Activated CD4-positive, alpha-beta T cell treated with anti-CD3 and anti-CD28 coated beads for 36 hours (primary cell): ENCODE measurements at regions not wholly inside any gene's neighbourhood (a gene's known extent, or its start where the extent isn't known, plus 50 kb on each side); places are given as distances from the start of the nearest gene placed in this dataset.
"Not testable (repeated sequence)": the region's sequence is repeated elsewhere in the genome, so short reads cannot be mapped to it uniquely, and the experiment has no call there.

Experiments
- ATAC-seq: fragments of 200-7000 bp; cut with Tn5 transposase; one replicate; pipeline ENCODE4 v1.10.0; 2021; ENCODE audit warnings: mild to moderate bottlenecking, moderate library complexity
- CTCF ChIA-PET: fragments of 350-600 bp; sonication (Branson Sonifier 250); formaldehyde crosslinking; loops from one replicate; lab custom pipeline; 2021; ENCODE audit warnings: antibody characterized with exemption; lab: Charles Lee
- POLR2A ChIA-PET: fragments of 350-600 bp; sonication (Branson Sonifier 250); formaldehyde crosslinking; loops from one replicate; lab custom pipeline; 2021; ENCODE audit warnings: antibody characterized with exemption, inconsistent platforms; lab: Charles Lee
- DNase-seq: peaks from one replicate; pipeline ENCODE4 v3.0.0-alpha.2; 2020
- H3K27ac Mint-ChIP-seq: one replicate; pipeline ENCODE4 v1.8.0; 2021; ENCODE audit warnings: mixed read lengths
- H3K27me3 Mint-ChIP-seq: one replicate; pipeline ENCODE4 v1.8.0; 2021; ENCODE audit warnings: mixed read lengths
- H3K36me3 Mint-ChIP-seq: one replicate; pipeline ENCODE4 v1.8.0; 2021; ENCODE audit warnings: low read depth, mixed read lengths
- H3K4me1 Mint-ChIP-seq: one replicate; pipeline ENCODE4 v1.8.0; 2021; ENCODE audit warnings: mixed read lengths
- H3K4me3 Mint-ChIP-seq: one replicate; pipeline ENCODE4 v1.8.0; 2021; ENCODE audit warnings: mild to moderate bottlenecking, moderate library complexity, mixed read lengths
- H3K9me3 Mint-ChIP-seq: one replicate; pipeline ENCODE4 v1.8.0; 2021; ENCODE audit warnings: low read depth, mixed read lengths
- intact Hi-C, 2 experiments: fragments of 100-400 bp; cut with DNase I in 1 of 2; cut with micrococcal nuclease in 1 of 2; formaldehyde crosslinking; loops; one replicate each; pipeline versions ENCODE4 v1.14.2 to v1.15.1; 2022 to 2024; cut with DNase I, micrococcal nuclease

DNA sequence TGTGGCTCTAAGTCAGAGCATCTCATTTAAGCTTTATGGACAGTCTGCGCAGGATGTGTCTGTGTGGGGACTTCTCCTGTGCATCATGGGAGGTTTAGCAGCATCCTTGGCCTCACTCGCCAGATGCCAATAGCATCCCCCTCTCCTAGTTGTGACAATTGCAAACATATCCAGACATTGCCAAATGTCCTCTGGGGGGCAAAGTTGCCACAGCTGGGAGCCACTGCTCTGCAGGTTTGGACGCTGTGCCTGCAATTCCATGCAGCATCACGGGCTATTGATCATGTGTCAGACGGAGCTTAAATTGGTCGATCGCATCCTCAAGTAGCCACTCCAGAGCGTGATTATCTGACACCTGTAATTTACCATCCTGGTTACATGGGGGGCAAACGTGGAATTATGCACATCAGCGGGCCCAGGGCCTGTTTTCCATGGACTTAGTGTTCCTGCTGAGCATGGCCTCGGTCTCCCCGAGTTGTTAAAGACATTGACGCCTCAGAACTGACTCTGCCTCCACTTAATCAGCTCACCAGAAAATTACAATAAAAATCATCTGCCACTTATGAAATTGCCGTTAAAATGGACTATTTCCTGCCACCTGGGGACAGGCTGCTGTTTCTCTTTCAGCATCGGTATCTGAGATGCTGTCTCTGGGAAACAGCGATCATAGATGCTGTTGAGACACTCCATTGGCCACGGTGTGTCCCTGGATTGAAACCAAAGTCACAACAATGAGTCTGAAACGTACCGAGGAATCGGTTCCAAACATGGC is 191.9 kb upstream of the SULF2 start:
- POLR2A ChIA-PET, CTCF ChIA-PET, H3K9me3 Mint-ChIP-seq, H3K27ac Mint-ChIP-seq, ATAC-seq, H3K4me1 Mint-ChIP-seq, H3K36me3 Mint-ChIP-seq, intact Hi-C loops, H3K4me3 Mint-ChIP-seq, DNase-seq: not testable (repeated sequence)
- H3K27me3 Mint-ChIP-seq: peaks cover 19% of the 10 kb centered on the region

GRCh38 chr20:47974234-47974878 is 189.1 kb upstream of the SULF2 start:
- ChIA-PET CTCF (interaction anchor here (0.6 kb wide), 1 partner anchor 657 kb away, joined by 5 read pairs; no protein-coding TSS in a partner anchor), POLR2A (no interaction called here)
- ATAC-seq (no peak), DNase-seq (no peak)
- intact Hi-C loops: no loop called here
- Mint-ChIP-seq H3K4me1 (peaks cover 7% of the 10 kb centered on the region), H3K9me3 (no peaks in the 10 kb centered on the region), H3K27me3 (peaks cover 15% of the 10 kb centered on the region), H3K27ac (no peak overlapping the region), H3K36me3 (no peaks in the 10 kb centered on the region), H3K4me3 (no peak overlapping the region)

- Mint-ChIP-seq H3K4me1 (peaks cover 7% of the 10 kb centered on the region), H3K27me3 (peaks cover 13% of the 10 kb centered on the region), H3K27ac (no peak overlapping the region), H3K4me3 (no peak overlapping the region), H3K36me3 (no peaks in the 10 kb centered on the region), H3K9me3 (no peaks in the 10 kb centered on the region)
- POLR2A ChIA-PET: interaction anchor here (0.5 kb wide), 1 partner anchor 37 kb away, joined by 3 read pairs; no protein-coding TSS in a partner anchor
- intact Hi-C loops: no loop called here
- no peak for ATAC-seq
- no peak for DNase-seq
- CTCF ChIA-PET: no interaction called here
These were observed 188.4 kb upstream of the SULF2 start for GRCh38 chr20:47973519-47974233.

- H3K4me3 Mint-ChIP-seq: no peak overlapping the region
- POLR2A ChIA-PET: no interaction called here
- CTCF ChIA-PET: no interaction called here
These were observed 187.6 kb upstream of the SULF2 start for GRCh38 chr20:47972916-47973309.

DNA sequence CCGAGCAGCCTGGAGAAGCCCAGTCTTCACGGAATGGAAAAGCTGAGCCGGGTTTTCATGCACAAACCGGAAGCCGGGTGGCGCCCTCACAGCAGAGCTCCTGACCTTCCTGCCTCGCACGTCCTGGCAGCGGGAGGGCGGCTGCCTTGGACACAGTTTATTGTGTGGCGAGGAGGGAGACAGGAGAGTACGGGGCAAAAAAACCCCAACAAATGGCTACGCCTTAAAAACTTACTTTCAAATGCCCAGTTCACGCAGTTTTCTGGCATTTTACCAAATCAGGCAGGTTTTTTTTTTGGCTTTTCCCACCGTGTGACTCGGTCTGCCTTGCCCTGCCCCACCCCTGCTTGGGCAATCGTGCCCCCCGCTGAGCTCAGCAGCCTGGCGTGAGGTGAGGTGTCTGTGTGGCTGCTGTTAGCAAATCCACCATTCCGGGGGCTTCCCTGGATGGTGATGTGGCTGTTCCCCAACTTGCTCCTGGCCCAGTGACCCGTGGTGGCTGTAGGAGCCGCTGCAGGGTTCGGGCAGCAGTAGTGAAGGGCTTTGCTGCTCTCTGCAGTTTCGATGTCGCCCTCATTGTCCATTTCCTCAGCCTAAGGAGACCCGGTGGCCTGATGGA is 187.1 kb upstream of the SULF2 start:
- H3K9me3 Mint-ChIP-seq, ATAC-seq, H3K36me3 Mint-ChIP-seq, POLR2A ChIA-PET, H3K27ac Mint-ChIP-seq, H3K4me3 Mint-ChIP-seq, H3K4me1 Mint-ChIP-seq, CTCF ChIA-PET, intact Hi-C loops: not testable (repeated sequence)
- DNase-seq: peak; percentile 23
- H3K27me3 Mint-ChIP-seq: peaks cover 11% of the 10 kb centered on the region

More at GRCh38 chr20:47972916-47973309, 187.6 kb upstream of the SULF2 start:
- no peak for ATAC-seq
- Mint-ChIP-seq H3K4me1 (peaks cover 7% of the 10 kb centered on the region), H3K27me3 (peaks cover 13% of the 10 kb centered on the region), H3K9me3 (no peaks in the 10 kb centered on the region), H3K36me3 (no peaks in the 10 kb centered on the region), H3K27ac (no peak overlapping the region)
- DNase-seq: no peak
- intact Hi-C loops: no loop called here

GRCh38 chr20:47971058-47971791 is 185.9 kb upstream of the SULF2 start:
- Mint-ChIP-seq H3K27me3 (peaks cover 8% of the 10 kb centered on the region), H3K9me3 (no peaks in the 10 kb centered on the region), H3K36me3 (no peaks in the 10 kb centered on the region), H3K4me1 (no peaks in the 10 kb centered on the region), H3K4me3 (no peak overlapping the region), H3K27ac (no peak overlapping the region)
- intact Hi-C loops: no loop called here
- CTCF ChIA-PET: no interaction called here
- DNase-seq (no peak), ATAC-seq (no peak)
- POLR2A ChIA-PET: no interaction called here

DNA sequence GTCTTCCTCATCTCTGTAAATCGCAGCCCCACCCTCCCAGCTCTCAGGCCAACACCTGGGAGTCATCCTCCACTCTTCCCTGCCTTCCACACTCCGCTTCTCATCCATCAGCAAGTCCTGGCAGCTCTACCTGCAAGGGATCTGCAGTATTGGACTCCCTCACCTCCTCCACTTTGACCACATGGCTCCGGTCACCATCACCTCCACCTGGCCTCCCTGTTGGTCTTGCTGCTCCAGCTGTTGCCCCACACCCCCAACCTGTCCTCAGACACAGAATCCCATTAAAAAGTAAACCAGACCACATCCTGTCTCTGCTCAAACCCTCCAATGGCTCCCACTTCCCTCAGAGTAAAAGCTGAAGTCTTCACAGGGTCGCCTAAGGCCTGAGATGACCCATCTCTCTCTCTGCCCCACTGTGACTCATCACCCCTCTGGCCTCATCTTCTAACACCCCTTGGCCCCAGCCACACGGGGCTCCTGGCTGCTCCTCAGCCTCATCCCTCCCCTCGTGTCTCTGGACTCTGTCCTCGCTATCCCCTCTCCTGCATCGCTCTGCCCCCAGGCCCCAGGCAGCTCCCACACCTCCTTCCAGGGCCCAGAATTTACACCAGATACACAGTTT is 185.1 kb upstream of the SULF2 start:
- no peak for ATAC-seq
- Mint-ChIP-seq H3K36me3 (no peaks in the 10 kb centered on the region), H3K4me3 (no peak overlapping the region), H3K27ac (no peak overlapping the region), H3K4me1 (no peaks in the 10 kb centered on the region), H3K9me3 (no peaks in the 10 kb centered on the region), H3K27me3 (peaks cover 8% of the 10 kb centered on the region)
- CTCF ChIA-PET: no interaction called here
- intact Hi-C loops: no loop called here
- POLR2A ChIA-PET: no interaction called here
- no peak for DNase-seq

- ATAC-seq (no peak), DNase-seq (no peak)
- CTCF ChIA-PET: no interaction called here
These were observed 184.1 kb upstream of the SULF2 start for GRCh38 chr20:47969426-47969825.

GRCh38 chr20:47968541-47969310 is 183.4 kb upstream of the SULF2 start:
- POLR2A ChIA-PET: no interaction called here
- no peaks in the 10 kb centered on the region for H3K9me3 Mint-ChIP-seq
- CTCF ChIA-PET: interaction anchor here (1.5 kb wide), 1 partner anchor 12 kb away, joined by 3 read pairs; no protein-coding TSS in a partner anchor
- ATAC-seq (no peak), DNase-seq (no peak)
- peaks cover 10% of the 10 kb centered on the region for H3K27me3 Mint-ChIP-seq
- no peak overlapping the region for H3K4me3 Mint-ChIP-seq
- H3K36me3 Mint-ChIP-seq: no peaks in the 10 kb centered on the region
- intact Hi-C loops: no loop called here
- H3K4me1 Mint-ChIP-seq: no peaks in the 10 kb centered on the region
- no peak overlapping the region for H3K27ac Mint-ChIP-seq

More at GRCh38 chr20:47969426-47969825, 184.1 kb upstream of the SULF2 start:
- intact Hi-C loops: no loop called here
- POLR2A ChIA-PET: no interaction called here
- H3K4me3 Mint-ChIP-seq: no peak overlapping the region
- no peaks in the 10 kb centered on the region for H3K4me1 Mint-ChIP-seq
- no peaks in the 10 kb centered on the region for H3K36me3 Mint-ChIP-seq
- H3K9me3 Mint-ChIP-seq: no peaks in the 10 kb centered on the region
- peaks cover 8% of the 10 kb centered on the region for H3K27me3 Mint-ChIP-seq
- H3K27ac Mint-ChIP-seq: no peak overlapping the region

DNA sequence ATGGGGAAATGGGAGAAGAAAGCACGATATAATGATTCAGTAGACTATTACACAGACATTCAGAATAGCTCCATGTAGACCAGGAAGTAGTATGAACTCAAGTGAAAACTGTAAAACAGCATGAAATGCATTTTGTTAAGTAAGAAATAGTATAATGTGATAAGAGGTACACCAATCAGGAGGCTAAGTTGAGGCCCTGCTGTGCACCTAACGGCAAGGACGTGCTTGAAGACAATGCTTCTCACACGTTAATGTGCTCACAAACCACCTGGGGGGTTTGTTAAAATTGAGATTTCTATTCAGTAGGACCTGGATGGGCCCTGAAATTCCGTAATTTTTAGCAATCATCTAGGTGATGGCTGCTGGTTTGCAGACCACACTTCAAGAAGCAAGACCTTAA is 178.9 kb upstream of the SULF2 start:
- peaks cover 4% of the 10 kb centered on the region for H3K27me3 Mint-ChIP-seq
- no peak overlapping the region for H3K27ac Mint-ChIP-seq
- no peaks in the 10 kb centered on the region for H3K9me3 Mint-ChIP-seq
- H3K4me1 Mint-ChIP-seq: no peaks in the 10 kb centered on the region
- H3K36me3 Mint-ChIP-seq: no peaks in the 10 kb centered on the region
- intact Hi-C loops: no loop called here
- no peak for ATAC-seq
- ChIA-PET POLR2A (no interaction called here), CTCF (no interaction called here)
- no peak overlapping the region for H3K4me3 Mint-ChIP-seq
- DNase-seq: no peak
